ENCODE measurements at regions not wholly inside any gene's neighbourhood (a gene's known extent, or its start where the extent isn't known, plus 50 kb on each side); places are given as distances from the start of the nearest gene placed in this dataset.
A peak's percentile ranks its signal among the peaks of the same experiment; 100 is the strongest.
"Not testable (repeated sequence)": the region's sequence is repeated elsewhere in the genome, so short reads cannot be mapped to it uniquely, and the experiment has no call there.

DNA sequence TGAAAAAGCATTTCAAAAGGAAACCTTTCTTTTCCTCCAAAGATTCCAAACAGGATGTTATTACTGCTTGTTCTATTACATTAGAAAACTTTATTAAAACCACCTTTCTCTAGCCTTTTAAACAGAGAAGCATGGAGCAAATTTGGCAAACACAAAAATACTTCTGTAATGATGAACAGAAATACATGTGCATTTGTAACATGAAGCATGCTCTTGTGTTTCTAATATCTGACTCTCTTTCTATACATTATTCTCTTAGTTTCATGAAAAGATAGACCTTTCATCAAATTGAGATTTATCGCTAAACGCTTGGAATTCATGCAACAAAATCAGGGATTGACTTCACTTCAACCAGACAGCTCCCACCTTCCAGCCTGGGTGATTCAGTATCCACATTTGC, 152.8 kb upstream of the IRS2 start:
- no peak for DNase-seq (ENCODE audit: low spot score)

DNA sequence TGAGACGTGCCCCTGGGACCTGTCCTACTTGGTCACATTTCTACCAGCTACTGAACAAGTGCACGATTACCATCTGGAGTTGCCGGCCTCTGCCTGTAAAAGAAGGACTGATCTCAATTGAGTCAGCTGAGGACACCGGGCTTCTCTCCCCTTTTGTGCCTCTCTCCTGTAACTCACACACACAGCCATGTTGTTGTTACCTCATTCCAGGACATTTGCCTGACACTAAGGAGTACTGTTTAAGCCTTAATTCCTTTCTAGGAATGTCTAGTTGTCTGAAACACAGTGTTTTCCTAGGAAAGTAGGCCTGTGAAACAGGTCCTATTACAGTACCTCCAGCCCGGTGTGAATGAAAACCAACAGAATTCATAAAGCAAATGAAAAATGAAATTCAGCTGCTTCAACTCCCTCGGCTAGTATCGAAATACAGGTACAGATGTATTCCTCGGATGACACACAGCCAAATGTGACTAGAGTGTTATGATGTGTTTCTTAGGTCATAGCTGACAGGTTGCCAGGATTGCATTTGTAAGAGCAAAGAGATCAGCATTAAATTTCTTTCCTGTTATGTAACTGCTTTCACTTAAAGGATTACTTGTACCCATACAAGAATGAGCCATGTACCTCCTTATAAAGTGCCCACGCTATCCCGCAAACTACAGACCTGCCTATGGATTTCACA, 152.0 kb upstream of the IRS2 start:
- DNase-seq (ENCODE audit: low spot score): no peak

DNA sequence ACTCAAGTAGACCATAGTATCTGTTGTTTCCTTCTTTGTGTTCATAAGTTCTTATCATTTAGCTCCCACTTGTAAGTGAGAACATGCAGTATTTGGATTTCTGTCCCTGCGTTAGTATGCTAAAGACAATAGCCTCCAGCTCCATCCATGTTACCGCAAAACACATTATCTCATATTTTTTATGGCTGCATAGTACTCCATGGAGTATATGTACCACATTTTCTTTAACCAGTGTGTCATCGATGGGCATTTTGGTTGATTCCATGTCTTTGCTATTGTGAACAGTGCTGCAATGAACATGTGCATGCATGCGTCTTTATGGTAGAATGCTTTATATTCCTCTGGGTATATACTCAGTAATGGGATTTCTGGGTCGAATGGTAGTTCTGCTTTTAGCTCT, 148.1 kb upstream of the IRS2 start:
- not testable (repeated sequence) for DNase-seq (ENCODE audit: low spot score)

GRCh38 chr13:109933476-109933875, 147.1 kb upstream of the IRS2 start:
- no peak for DNase-seq (ENCODE audit: low spot score)

- no peak for DNase-seq (ENCODE audit: low spot score)
Measured at GRCh38 chr13:109924376-109924775, 138.0 kb upstream of the IRS2 start.

GRCh38 chr13:109922518-109922917, 136.1 kb upstream of the IRS2 start:
- DNase-seq (ENCODE audit: low spot score): no peak

- DNase-seq (ENCODE audit: low spot score): no peak
Measured at GRCh38 chr13:109919715-109920375, 133.5 kb upstream of the IRS2 start.

DNA sequence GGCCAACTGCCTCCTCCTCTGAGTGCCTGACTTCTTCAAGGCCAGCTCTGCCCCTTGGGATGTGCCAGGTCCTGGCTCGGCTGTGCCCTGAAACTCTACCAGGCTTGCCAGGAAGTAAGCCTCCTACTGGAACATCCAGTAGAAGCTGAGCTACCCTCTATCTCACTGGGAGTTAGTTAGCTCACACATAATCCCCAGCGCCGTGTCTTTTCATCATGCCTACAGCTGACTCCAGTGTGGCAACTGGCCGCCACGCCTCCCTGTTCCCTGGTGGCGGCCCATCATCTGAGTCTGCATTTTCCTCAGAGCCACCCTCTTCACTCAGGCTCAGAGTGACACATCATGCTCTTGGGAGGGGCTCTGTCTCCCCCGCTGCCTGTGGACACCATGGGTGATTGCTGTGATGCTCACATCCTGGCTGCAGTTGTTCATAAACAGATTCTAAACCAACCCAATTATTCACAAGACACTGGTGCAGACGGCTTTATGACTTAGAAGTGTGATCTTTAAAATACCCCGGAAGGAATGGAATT, 131.9 kb upstream of the IRS2 start:
- no peak for DNase-seq (ENCODE audit: low spot score)

DNA sequence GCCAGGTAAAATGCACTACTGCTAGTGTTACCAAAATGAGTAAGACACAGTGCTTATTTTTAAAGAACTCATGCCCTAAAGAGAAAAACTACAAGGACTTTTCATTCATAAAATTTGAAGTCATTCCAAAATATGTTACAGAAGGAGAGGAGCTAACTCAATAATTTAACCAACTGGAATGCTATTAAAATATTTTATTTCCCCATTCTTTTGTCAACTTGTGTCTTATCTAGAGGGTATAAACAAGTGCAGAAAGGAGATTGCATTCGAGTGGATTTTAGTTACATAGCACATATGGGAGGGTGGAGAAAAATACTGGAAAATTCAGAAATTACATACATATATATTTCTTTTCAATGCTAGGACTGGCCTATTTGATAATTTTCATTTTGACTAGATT, 131.0 kb upstream of the IRS2 start:
- no peak for DNase-seq (ENCODE audit: low spot score)

DNA sequence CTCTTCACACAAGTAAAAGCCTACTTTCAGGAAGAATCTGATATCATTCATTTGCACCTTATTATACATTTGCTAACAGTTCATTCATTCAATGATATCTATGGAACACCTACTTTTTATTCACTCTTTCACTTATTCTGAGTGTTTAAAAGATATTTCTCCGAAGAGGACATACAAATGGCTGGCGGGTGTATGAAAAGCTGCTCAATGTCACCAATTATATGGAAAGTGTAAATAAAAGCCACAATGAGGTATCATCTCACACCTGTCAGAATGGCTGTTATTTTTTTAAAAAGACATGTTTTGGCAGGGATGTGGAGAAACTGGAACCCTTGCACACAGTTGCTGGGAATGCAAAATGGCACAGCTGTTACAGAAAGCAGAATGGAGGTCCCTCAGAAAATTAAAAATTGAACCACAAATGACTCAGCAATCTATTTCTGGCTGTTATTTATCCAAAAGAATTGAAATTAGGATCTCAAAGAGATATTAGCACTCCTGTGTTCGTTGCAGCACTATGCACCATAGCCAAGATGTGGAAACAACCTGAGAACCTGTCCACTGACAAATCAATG, 127.6 kb upstream of the IRS2 start:
- DNase-seq (ENCODE audit: low spot score): no peak

DNA sequence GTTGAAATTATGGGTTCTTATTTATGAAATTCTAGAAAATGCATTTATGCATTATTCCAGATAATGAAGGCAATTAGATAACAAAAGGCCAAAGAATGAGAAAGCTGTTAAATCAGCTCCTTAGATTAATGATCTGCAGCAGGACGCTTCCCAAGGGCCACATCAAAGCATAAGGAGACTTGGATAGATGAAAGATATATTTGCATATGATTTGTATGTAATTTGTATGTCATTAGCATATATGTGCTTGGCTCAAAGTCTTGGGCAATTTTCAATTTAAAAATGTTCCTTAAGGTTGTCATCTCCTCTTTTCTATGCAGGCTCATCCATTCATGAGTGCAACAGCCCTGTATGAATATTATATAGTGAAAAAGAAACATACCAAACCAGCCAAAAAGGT, 126.8 kb upstream of the IRS2 start:
- DNase-seq (ENCODE audit: low spot score): no peak

DNA sequence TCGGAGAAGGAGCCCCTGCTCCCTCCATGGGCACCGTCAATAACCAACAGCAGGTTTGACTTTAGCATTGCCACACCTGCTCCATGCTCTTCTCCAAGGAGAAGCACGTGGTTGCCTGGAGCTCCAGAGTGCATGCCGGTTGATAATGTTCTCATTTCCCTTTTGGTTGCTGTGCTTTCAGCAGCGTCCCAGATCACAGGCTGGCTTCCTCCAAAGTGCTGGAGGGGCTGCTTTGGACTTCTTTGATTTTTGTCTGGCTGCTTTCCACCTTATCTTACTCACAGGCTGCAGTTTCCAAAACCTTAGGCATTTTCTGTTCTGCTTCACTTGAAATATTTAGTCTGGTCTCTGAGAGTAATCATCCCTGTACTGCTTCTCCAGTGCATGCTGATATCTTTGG, 123.8 kb upstream of the IRS2 start:
- DNase-seq (ENCODE audit: low spot score): no peak

DNA sequence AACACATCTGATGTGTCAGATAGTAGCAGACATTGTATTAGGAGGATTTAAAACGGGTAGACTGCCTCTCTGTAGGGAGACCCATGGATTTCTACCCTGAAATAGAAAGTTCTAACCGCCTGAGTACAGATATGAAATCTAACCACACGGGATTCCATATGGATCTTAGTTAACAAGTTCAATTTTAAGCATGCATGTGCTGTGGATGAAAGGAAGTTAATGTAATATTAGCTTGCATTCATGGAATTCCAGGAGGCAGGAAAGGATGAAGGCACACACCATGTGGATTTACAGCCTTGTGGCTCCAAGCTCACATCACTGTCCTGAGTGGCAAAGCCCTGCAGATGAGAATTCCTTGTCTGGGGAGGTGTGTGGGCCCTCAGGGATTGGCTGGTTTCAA, 120.6 kb upstream of the IRS2 start:
- no peak for DNase-seq (ENCODE audit: low spot score)

DNA sequence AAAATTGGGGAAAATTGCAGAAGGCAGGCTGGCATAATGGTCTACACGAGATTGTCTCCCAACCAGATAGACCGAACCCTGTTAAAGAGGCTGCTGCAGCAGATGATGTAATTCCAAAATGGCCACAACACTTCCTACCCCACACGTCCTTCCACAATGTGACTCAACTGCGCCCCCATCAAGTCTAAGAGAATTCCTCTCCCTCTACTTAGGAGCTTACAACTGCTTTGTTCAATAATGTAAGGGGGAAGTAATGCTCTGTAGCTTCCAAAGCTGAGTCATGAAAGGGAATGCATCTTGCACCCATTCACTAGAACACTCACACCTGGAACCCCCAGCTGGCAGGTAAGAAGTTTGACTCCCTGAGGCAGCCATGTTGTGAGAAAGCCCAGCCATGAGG, 117.8 kb upstream of the IRS2 start:
- DNase-seq (ENCODE audit: low spot score): peak; percentile 65

GRCh38 chr13:109900741-109901140, 114.4 kb upstream of the IRS2 start:
- DNase-seq (ENCODE audit: low spot score): no peak

DNA sequence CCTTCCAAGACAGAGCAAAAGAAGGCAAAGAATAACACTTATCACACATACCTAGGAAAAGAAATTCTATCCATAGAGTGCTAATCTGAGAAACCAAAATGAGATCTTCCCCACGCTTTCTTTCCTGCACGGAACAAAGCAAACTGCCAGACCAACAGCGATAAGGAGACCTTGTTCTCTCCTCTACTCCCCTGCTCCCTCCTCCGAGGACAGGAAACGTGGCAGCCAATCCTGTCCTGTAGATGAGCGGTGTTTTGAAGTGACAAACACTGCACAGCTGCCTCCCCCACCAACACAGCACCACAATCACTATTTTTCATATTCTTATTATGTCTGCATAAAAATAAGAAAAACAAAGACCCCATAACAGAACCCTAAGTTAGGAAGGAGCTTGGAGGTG, 113.9 kb upstream of the IRS2 start:
- no peak for DNase-seq (ENCODE audit: low spot score)

DNA sequence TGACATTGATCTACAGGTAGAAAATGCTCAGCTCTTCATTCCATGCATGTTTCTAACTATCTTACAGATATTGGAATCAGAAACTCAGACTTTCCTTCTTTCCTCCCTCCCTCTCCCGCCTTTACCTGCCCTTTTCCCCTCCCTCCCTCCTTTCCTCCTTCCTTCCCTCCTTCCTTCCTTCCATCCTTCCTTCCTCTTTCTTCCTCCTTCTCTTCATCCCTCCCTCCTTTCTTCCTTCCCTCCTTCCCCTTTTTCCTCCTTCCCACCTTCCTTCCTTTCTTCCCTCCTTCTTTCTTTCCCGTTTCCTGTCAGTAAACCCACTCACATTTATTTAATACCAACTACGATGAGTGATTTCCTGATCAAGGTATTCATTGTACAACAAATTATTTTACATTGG, 113.4 kb upstream of the IRS2 start:
- DNase-seq (ENCODE audit: low spot score): no peak

GRCh38 chr13:109899316-109899715, 112.9 kb upstream of the IRS2 start:
- no peak for DNase-seq (ENCODE audit: low spot score)

GRCh38 chr13:109897988-109898624, 111.7 kb upstream of the IRS2 start:
- no peak for DNase-seq (ENCODE audit: low spot score)

- DNase-seq (ENCODE audit: low spot score): no peak
Measured at GRCh38 chr13:109892101-109892500, 105.7 kb upstream of the IRS2 start.

- DNase-seq (ENCODE audit: low spot score): no peak
Measured at GRCh38 chr13:109885235-109885634, 98.9 kb upstream of the IRS2 start.

DNA sequence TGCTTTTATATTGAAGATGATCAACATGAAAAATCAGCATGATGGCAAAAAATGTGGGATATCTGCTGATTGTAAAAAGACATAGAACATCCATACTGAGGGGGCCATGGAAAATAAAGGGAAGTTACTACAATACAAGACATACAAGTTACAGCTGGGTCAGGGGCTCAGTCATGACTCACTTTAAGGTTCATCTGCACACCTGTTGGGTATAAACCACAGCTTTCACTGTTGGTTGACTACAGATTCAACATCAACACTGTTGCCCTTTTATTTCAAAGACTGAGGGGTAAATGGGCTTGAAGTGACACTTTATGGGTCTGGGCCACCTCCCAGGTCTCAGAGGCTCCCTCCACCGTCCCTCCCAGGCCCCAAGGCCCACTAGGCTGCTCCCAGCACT, 98.1 kb upstream of the IRS2 start:
- no peak for DNase-seq (ENCODE audit: low spot score)

Measured in NAMALWA (cell line).